ENCODE measurements at regions not wholly inside any gene's neighbourhood (a gene's known extent, or its start where the extent isn't known, plus 50 kb on each side); places are given as distances from the start of the nearest gene placed in this dataset.

DNA sequence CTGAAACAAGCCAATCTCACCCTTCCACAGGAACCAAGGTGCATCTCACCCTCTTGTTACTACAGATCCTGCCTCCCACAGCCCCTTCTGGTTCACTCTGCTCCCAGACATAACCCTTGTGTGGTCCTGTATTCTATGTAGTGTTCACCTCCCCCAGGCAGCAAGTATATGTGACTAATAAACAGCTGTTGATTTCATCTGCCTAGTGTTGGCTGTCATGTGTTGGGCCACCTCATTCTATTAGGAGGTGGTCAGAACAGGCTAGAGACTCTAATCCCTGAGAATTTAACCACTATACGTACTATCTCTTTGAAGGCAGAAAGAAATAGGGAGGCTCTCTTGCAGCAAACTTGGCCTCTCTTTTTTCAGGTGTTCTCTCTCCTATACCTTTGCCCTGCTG is 134.3 kb upstream of the RPL34 start:
- no peaks in the 10 kb centered on the region for H3K9me3 ChIP-seq (ENCODE audit: control insufficient read depth, low read length)
- no peak overlapping the region for H3K4me3 Mint-ChIP-seq
- no peak overlapping the region for H3K27ac ChIP-seq (ENCODE audit: low read depth, low read length)
- H3K9me3 Mint-ChIP-seq = no peaks in the 10 kb centered on the region
- H3K27ac Mint-ChIP-seq = no peak overlapping the region
- peaks cover 2% of the 10 kb centered on the region for H3K27me3 Mint-ChIP-seq (ENCODE audit: insufficient read depth)
- TF ChIP-seq, protein P1, sequence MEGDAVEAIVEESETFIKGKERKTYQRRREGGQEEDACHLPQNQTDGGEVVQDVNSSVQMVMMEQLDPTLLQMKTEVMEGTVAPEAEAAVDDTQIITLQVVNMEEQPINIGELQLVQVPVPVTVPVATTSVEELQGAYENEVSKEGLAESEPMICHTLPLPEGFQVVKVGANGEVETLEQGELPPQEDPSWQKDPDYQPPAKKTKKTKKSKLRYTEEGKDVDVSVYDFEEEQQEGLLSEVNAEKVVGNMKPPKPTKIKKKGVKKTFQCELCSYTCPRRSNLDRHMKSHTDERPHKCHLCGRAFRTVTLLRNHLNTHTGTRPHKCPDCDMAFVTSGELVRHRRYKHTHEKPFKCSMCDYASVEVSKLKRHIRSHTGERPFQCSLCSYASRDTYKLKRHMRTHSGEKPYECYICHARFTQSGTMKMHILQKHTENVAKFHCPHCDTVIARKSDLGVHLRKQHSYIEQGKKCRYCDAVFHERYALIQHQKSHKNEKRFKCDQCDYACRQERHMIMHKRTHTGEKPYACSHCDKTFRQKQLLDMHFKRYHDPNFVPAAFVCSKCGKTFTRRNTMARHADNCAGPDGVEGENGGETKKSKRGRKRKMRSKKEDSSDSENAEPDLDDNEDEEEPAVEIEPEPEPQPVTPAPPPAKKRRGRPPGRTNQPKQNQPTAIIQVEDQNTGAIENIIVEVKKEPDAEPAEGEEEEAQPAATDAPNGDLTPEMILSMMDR (conservative IDR thresholded peaks at IDR 0.05) = no peak
- no peaks in the 10 kb centered on the region for H3K36me3 ChIP-seq (ENCODE audit: control insufficient read depth, insufficient read depth, low read length)
- no peak overlapping the region for H3K9ac ChIP-seq (ENCODE audit: extremely low read depth, low read length, poor library complexity, severe bottlenecking)
- WGBS, 2 experiments (ENCODE audit: insufficient coverage in 1 of 2, insufficient read length in 1 of 2) = 37% methylated on average over 1 of the region's 1 CpG; no CpG with 5 or more reads in 1 of the 2 experiments
- H3K36me3 Mint-ChIP-seq (ENCODE audit: low read depth) = no peaks in the 10 kb centered on the region
- H3K27me3 ChIP-seq (ENCODE audit: control insufficient read depth, insufficient read depth, low read length, poor library complexity, severe bottlenecking) = no peaks in the 10 kb centered on the region
- no peak overlapping the region for H3K4me3 ChIP-seq (ENCODE audit: low read length)
- DNase-seq = no peak
- peaks cover 2% of the 10 kb centered on the region for H3K4me1 Mint-ChIP-seq
- no peaks in the 10 kb centered on the region for H3K4me1 ChIP-seq (ENCODE audit: control insufficient read depth, insufficient read depth, low read length)

DNA sequence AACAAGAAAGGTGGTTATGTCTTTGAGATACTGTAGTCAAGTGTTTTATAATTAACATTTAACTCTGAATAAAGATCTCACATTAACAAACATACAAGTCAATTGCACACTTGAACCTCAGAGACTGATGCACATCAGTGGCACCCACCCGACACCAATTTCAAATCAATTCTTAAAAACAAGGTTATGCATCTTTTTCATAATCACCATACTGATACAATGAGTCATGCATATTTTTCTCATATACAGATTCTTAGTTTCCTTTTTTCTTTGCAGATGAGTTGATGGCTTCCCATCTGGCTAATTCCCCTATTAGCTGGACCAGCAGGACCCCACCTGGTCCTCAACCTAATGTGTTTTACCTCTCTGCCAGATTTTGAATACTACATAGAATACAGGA is 136.2 kb upstream of the RPL34 start:
- no peaks in the 10 kb centered on the region for H3K27me3 ChIP-seq (ENCODE audit: control insufficient read depth, insufficient read depth, low read length, poor library complexity, severe bottlenecking)
- no peaks in the 10 kb centered on the region for H3K27me3 Mint-ChIP-seq (ENCODE audit: insufficient read depth)
- peaks cover 2% of the 10 kb centered on the region for H3K4me1 Mint-ChIP-seq
- no peak overlapping the region for H3K4me3 Mint-ChIP-seq
- no peaks in the 10 kb centered on the region for H3K36me3 ChIP-seq (ENCODE audit: control insufficient read depth, insufficient read depth, low read length)
- no peak overlapping the region for H3K27ac Mint-ChIP-seq
- no peaks in the 10 kb centered on the region for H3K9me3 Mint-ChIP-seq
- H3K27ac ChIP-seq (ENCODE audit: low read depth, low read length) = no peak overlapping the region
- 78 to 100% methylated on average over 1 of the region's 1 CpG for WGBS, 2 experiments (ENCODE audit: insufficient coverage in 1 of 2, insufficient read length in 1 of 2)
- H3K9me3 ChIP-seq (ENCODE audit: control insufficient read depth, low read length) = no peaks in the 10 kb centered on the region
- TF ChIP-seq, protein P1 (conservative IDR thresholded peaks at IDR 0.05) = no peak
- no peak overlapping the region for H3K9ac ChIP-seq (ENCODE audit: extremely low read depth, low read length, poor library complexity, severe bottlenecking)
- no peaks in the 10 kb centered on the region for H3K4me1 ChIP-seq (ENCODE audit: control insufficient read depth, insufficient read depth, low read length)
- H3K36me3 Mint-ChIP-seq (ENCODE audit: low read depth) = no peaks in the 10 kb centered on the region
- no peak overlapping the region for H3K4me3 ChIP-seq (ENCODE audit: low read length)
- DNase-seq = no peak

DNA sequence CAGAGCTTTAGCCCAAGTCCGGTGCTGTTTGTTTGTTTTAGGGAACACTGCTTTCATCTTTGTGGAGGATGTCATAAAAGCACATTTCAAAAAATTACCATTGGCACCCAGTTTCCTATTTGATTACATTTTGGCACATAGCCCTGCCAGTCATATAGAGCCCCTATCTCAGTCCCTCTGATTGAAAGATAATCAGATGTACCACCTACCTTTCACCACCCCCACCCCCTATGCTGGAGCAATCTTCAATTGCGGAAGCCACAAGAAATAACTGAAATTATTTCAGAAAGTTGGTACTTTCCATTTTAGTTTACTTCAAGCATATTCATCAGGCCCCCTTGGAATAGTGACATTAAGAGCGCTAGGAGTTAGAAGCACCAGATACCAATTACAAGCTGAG is 136.7 kb upstream of the RPL34 start:
- Histone ChIP-seq H3K9ac (ENCODE audit: extremely low read depth, low read length, poor library complexity, severe bottlenecking) (no peak overlapping the region), H3K4me1 (ENCODE audit: control insufficient read depth, insufficient read depth, low read length) (no peaks in the 10 kb centered on the region), H3K4me3 (ENCODE audit: low read length) (no peak overlapping the region), H3K9me3 (ENCODE audit: control insufficient read depth, low read length) (no peaks in the 10 kb centered on the region), H3K27ac (ENCODE audit: low read depth, low read length) (no peak overlapping the region), H3K27me3 (ENCODE audit: control insufficient read depth, insufficient read depth, low read length, poor library complexity, severe bottlenecking) (no peaks in the 10 kb centered on the region), H3K36me3 (ENCODE audit: control insufficient read depth, insufficient read depth, low read length) (no peaks in the 10 kb centered on the region)
- 97 to 100% methylated on average over 1 to 3 of the region's 3 CpGs for WGBS, 2 experiments (ENCODE audit: insufficient coverage in 1 of 2, insufficient read length in 1 of 2)
- no peaks in the 10 kb centered on the region for H3K9me3 Mint-ChIP-seq
- TF ChIP-seq, protein P1 (conservative IDR thresholded peaks at IDR 0.05) = no peak
- H3K4me3 Mint-ChIP-seq = no peak overlapping the region
- H3K4me1 Mint-ChIP-seq = peaks cover 2% of the 10 kb centered on the region
- DNase-seq = no peak
- H3K27ac Mint-ChIP-seq = no peak overlapping the region
- no peaks in the 10 kb centered on the region for H3K36me3 Mint-ChIP-seq (ENCODE audit: low read depth)
- no peaks in the 10 kb centered on the region for H3K27me3 Mint-ChIP-seq (ENCODE audit: insufficient read depth)

Measured in endodermal cell (in vitro differentiated cells).